ENCODE measurements at regions not wholly inside any gene's neighbourhood (a gene's known extent, or its start where the extent isn't known, plus 50 kb on each side); places are given as distances from the start of the nearest gene placed in this dataset.

DNA sequence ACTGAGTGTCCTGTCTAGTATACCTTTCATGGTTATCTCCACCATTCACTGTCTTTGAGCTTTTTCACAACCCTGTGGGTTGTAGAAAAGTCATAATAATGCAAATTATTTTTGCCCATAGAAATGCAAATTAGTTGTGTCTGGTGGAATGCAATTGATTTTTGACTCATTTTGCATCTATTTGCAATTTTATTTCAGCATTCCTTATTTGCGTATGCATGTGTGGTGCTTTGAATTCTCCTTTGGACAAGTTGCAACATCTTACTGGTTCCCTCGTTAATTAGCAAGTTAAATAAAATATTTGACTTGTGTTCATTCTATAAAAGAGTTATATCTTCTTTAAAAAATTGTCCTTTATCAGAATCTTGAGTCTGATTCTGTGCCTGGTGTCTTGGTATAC lies 297.3 kb upstream of the CASK start:
- peaks cover 20% of the 10 kb centered on the region for H3K9me3 Mint-ChIP-seq (ENCODE audit: low read depth)
- TF ChIP-seq, protein P1, sequence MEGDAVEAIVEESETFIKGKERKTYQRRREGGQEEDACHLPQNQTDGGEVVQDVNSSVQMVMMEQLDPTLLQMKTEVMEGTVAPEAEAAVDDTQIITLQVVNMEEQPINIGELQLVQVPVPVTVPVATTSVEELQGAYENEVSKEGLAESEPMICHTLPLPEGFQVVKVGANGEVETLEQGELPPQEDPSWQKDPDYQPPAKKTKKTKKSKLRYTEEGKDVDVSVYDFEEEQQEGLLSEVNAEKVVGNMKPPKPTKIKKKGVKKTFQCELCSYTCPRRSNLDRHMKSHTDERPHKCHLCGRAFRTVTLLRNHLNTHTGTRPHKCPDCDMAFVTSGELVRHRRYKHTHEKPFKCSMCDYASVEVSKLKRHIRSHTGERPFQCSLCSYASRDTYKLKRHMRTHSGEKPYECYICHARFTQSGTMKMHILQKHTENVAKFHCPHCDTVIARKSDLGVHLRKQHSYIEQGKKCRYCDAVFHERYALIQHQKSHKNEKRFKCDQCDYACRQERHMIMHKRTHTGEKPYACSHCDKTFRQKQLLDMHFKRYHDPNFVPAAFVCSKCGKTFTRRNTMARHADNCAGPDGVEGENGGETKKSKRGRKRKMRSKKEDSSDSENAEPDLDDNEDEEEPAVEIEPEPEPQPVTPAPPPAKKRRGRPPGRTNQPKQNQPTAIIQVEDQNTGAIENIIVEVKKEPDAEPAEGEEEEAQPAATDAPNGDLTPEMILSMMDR (IDR thresholded peaks at IDR 0.05) = no peak
- peaks cover 8% of the 10 kb centered on the region for H3K27me3 Mint-ChIP-seq (ENCODE audit: low read depth)
- no peaks in the 10 kb centered on the region for H3K4me1 Mint-ChIP-seq (ENCODE audit: low read depth)
- H3K36me3 Mint-ChIP-seq (ENCODE audit: low read depth) = no peaks in the 10 kb centered on the region
- no peak overlapping the region for H3K4me3 Mint-ChIP-seq (ENCODE audit: unreplicated experiment)
- H3K27ac Mint-ChIP-seq (ENCODE audit: unreplicated experiment) = no peak overlapping the region
- DNase-seq (ENCODE audit: low spot score) = no peak

DNA sequence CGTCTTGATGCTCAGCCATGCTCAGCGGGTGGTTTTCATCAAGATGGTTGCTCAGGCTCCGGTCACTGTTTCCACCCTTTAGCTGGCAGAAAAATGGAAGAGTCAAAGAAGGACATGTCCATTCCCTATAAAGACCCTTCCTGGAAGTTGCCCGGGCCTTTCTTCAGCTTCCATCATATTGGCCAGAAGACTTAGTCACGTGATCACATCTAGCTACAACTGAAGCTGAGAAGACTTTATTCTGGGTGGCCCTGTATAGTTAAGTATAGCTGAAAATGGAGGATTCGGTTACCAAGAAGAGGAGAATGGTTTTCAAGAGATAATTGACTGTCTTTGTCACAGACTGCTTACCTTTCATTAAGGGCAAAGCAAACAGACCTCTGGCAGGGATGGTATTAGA lies 296.7 kb upstream of the CASK start:
- DNase-seq (ENCODE audit: low spot score) = no peak
- H3K9me3 Mint-ChIP-seq (ENCODE audit: low read depth) = peaks cover 19% of the 10 kb centered on the region
- no peaks in the 10 kb centered on the region for H3K4me1 Mint-ChIP-seq (ENCODE audit: low read depth)
- TF ChIP-seq, protein P1 (IDR thresholded peaks at IDR 0.05) = no peak
- no peak overlapping the region for H3K27ac Mint-ChIP-seq (ENCODE audit: unreplicated experiment)
- H3K27me3 Mint-ChIP-seq (ENCODE audit: low read depth) = peaks cover 8% of the 10 kb centered on the region
- H3K4me3 Mint-ChIP-seq (ENCODE audit: unreplicated experiment) = no peak overlapping the region
- no peaks in the 10 kb centered on the region for H3K36me3 Mint-ChIP-seq (ENCODE audit: low read depth)

DNA sequence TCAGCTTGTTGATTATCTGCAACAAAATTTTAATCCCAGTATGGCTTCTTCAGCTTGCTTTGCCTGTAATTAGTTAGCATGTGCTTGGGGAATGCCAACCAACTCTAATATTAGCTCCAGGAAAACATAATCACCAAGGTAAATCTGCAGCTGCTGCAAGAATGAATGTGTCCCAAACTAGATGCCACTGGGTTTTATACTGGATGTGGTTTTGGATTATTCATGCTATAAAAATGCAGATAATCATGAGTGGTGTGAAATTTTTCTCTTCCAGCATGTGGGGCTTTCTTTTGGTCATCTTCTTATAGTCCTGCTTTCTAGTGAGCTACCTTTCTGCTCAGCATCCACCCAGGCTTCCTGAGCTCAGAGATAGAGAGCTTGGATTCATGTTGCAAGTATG lies 295.9 kb upstream of the CASK start:
- DNase-seq (ENCODE audit: low spot score) = no peak
- peaks cover 10% of the 10 kb centered on the region for H3K9me3 Mint-ChIP-seq (ENCODE audit: low read depth)
- no peaks in the 10 kb centered on the region for H3K4me1 Mint-ChIP-seq (ENCODE audit: low read depth)
- no peaks in the 10 kb centered on the region for H3K36me3 Mint-ChIP-seq (ENCODE audit: low read depth)
- H3K27ac Mint-ChIP-seq (ENCODE audit: unreplicated experiment) = no peak overlapping the region
- H3K4me3 Mint-ChIP-seq (ENCODE audit: unreplicated experiment) = no peak overlapping the region
- TF ChIP-seq, protein P1 (IDR thresholded peaks at IDR 0.05) = no peak
- peaks cover 3% of the 10 kb centered on the region for H3K27me3 Mint-ChIP-seq (ENCODE audit: low read depth)

DNA sequence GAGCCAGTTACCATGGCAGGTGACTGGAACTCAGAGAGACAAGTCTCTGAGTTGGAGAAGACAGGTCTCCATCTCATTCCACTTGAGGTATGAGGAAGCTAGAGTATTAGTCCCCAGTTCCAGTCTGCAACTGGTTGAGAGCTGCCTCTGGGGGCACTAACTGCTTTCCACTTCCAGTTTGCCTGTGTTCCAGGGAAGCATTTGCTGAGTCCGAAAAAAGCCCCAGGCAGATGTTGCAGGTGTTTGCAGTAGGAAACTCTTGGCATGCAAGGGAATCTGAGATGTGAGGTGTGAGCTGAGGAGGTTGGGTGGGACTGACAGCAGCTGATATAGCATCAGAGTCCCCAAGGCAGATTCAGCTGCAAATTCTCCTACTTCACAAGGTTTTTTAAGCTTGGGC lies 272.2 kb upstream of the CASK start:
- H3K9me3 Mint-ChIP-seq (ENCODE audit: low read depth) = peaks cover 21% of the 10 kb centered on the region
- TF ChIP-seq, protein P1 (IDR thresholded peaks at IDR 0.05) = no peak

DNA sequence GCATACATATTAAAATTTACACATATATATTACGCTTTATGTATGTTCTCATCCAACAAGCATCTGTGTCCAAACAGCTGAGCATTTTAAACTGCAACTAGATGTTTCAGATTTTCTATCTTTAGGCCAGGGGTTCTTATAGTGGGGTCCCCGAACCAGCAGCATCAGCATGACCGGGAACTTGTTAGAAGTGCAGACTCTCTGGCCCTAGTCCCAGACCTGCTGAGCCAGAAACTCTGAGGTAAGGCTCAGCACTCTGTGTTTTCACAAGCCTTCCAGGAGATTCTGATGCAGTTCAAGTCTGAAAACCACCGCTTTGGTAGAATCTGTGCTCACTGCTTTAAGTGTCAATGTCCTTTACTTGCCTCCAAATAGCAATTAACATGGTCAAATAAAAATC lies 266.2 kb upstream of the CASK start:
- Mint-ChIP-seq H3K36me3 (ENCODE audit: low read depth) (no peaks in the 10 kb centered on the region), H3K27me3 (ENCODE audit: low read depth) (peaks cover 2% of the 10 kb centered on the region), H3K27ac (ENCODE audit: unreplicated experiment) (no peak overlapping the region), H3K9me3 (ENCODE audit: low read depth) (peaks cover 15% of the 10 kb centered on the region), H3K4me1 (ENCODE audit: low read depth) (no peaks in the 10 kb centered on the region), H3K4me3 (ENCODE audit: unreplicated experiment) (no peak overlapping the region)
- DNase-seq (ENCODE audit: low spot score) = no peak
- TF ChIP-seq, protein P1 (IDR thresholded peaks at IDR 0.05) = no peak

More for the DNA sequence above, 272.2 kb upstream of the CASK start:
- DNase-seq (ENCODE audit: low spot score) = no peak
- no peaks in the 10 kb centered on the region for H3K27me3 Mint-ChIP-seq (ENCODE audit: low read depth)
- no peak overlapping the region for H3K4me3 Mint-ChIP-seq (ENCODE audit: unreplicated experiment)
- no peak overlapping the region for H3K27ac Mint-ChIP-seq (ENCODE audit: unreplicated experiment)
- no peaks in the 10 kb centered on the region for H3K36me3 Mint-ChIP-seq (ENCODE audit: low read depth)
- H3K4me1 Mint-ChIP-seq (ENCODE audit: low read depth) = no peaks in the 10 kb centered on the region
